GM12874 (cell line): ENCODE measurements at regions not wholly inside any gene's neighbourhood (a gene's known extent, or its start where the extent isn't known, plus 50 kb on each side); places are given as distances from the start of the nearest gene placed in this dataset.

Source experiments
- TF ChIP-seq, protein P1 (sequence below): IDR thresholded peaks from 2 replicates; pipeline ENCODE4 v1.5.1; 2011; ENCODE audit warnings: low read depth, mild to moderate bottlenecking, control low read depth, low read length, moderate library complexity; ENCODE audit not compliant: insufficient read depth

- TF ChIP-seq, protein P1, sequence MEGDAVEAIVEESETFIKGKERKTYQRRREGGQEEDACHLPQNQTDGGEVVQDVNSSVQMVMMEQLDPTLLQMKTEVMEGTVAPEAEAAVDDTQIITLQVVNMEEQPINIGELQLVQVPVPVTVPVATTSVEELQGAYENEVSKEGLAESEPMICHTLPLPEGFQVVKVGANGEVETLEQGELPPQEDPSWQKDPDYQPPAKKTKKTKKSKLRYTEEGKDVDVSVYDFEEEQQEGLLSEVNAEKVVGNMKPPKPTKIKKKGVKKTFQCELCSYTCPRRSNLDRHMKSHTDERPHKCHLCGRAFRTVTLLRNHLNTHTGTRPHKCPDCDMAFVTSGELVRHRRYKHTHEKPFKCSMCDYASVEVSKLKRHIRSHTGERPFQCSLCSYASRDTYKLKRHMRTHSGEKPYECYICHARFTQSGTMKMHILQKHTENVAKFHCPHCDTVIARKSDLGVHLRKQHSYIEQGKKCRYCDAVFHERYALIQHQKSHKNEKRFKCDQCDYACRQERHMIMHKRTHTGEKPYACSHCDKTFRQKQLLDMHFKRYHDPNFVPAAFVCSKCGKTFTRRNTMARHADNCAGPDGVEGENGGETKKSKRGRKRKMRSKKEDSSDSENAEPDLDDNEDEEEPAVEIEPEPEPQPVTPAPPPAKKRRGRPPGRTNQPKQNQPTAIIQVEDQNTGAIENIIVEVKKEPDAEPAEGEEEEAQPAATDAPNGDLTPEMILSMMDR: no peak
Observed at GRCh38 chr19:32168606-32169005, 176.8 kb upstream of the ZNF507 start.

DNA sequence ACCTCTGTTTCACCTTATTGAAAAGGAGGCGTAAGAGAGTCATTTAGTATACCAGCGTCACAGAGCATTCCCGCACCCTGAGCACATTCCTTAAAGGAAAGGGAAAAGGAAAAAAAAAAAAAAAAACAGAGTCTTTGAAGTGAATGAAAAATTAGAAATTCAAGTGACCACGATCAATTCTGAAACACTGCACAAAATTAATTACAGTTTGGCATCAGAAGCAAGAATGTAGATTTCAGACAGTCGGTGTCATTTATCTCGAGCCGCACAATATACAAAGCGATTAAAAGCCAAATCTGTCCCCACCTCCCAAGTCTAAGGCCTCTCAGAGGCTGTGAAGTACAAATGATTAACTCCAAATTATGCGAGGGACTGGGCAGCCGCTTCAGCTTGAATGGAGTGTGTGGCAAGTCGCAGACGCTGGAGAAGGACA lies 173.7 kb upstream of the ZNF507 start:
- TF ChIP-seq, protein P1: no peak

DNA sequence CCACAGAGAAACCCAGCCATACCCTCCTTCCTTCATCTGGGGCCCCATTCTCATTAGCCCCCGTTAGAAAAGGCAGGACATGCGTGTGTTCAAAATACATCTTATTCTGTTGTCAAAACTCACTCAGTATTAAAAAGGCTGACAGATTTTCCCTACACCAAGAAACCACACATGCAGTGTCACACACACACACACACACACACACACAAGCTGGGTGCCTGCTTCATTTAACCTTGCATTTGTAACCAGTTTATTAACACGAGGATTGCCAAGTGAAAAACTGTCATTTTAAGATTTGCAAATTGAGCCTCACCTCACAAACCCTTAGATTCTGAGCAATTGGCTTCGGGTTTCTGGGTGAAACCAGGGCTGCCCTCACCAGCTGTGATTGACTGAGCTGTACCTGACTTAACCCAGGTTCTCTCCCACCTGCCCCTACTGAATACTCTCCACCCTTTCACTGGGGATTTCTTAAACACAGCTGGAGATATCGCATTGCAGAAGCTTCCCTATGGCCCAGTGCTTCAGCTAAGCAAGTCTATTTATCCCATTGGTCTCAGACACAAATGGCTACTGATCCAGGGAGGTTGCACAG lies 172.7 kb upstream of the ZNF507 start:
- TF ChIP-seq, protein P1: no peak

GRCh38 chr19:32173836-32174235 lies 171.6 kb upstream of the ZNF507 start:
- TF ChIP-seq, protein P1: no peak

- TF ChIP-seq, protein P1: no peak
Observed at GRCh38 chr19:32174386-32175113, 170.9 kb upstream of the ZNF507 start.

- TF ChIP-seq, protein P1: no peak
Observed at GRCh38 chr19:32176591-32176990, 168.8 kb upstream of the ZNF507 start.

GRCh38 chr19:32177686-32178085 lies 167.7 kb upstream of the ZNF507 start:
- TF ChIP-seq, protein P1: no peak
